Adrenal gland (tissue), 9 donors: ENCODE measurements at regions not wholly inside any gene's neighbourhood (a gene's known extent, or its start where the extent isn't known, plus 50 kb on each side); places are given as distances from the start of the nearest gene placed in this dataset.
"Not testable (repeated sequence)": the region's sequence is repeated elsewhere in the genome, so short reads cannot be mapped to it uniquely, and the experiment has no call there.

ENCODE experiments used
- DNase-seq, 7 donors: peaks; one replicate each; pipeline ENCODE4 v3.0.0-alpha.2; 2019 to 2020
- H3K27ac ChIP-seq, 5 donors: fragments of 200-600 bp; sonication (generic) in 4 of 5; 1 replicate in 3 of 5; 2 replicates in 2 of 5; pipeline versions ENCODE4 v1.5.1 to v1.8.0; 2016 to 2020; ENCODE audit warnings: mild to moderate bottlenecking in 1 of 5
- H3K27me3 ChIP-seq: fragments of 200-600 bp; 2 replicates; pipeline ENCODE4 v1.8.0; 2021
- H3K36me3 ChIP-seq, 2 donors: fragments of 200-600 bp; replicated peaks in 1 of 2; 1 replicate in 1 of 2; 2 replicates in 1 of 2; pipeline versions ENCODE4 v1.5.1 to v1.8.0; 2018 to 2022
- H3K4me1 ChIP-seq, 2 donors: fragments of 200-600 bp; replicated peaks in 1 of 2; 1 replicate in 1 of 2; 2 replicates in 1 of 2; pipeline versions ENCODE4 v1.5.1 to v1.8.0; 2018 to 2021
- H3K4me3 ChIP-seq, 4 donors: fragments of 200-600 bp; sonication (generic) in 3 of 4; one replicate each; pipeline ENCODE4 v1.5.1; 2016 to 2018
- H3K9me3 ChIP-seq, 3 donors: fragments of 200-600 bp; sonication (generic) in 1 of 3; replicated peaks in 1 of 3; 1 replicate in 2 of 3; 2 replicates in 1 of 3; pipeline versions ENCODE4 v1.5.1 to v1.8.0; 2016 to 2021
- POLR2A ChIP-seq, 2 donors: fragments of 450-650 bp; IDR thresholded peaks; one replicate each; pipeline ENCODE4 v1.6.1; 2017; ENCODE audit warnings: antibody characterized with exemption in 2 of 2, mild to moderate bottlenecking in 2 of 2, moderate library complexity in 1 of 2
- WGBS, 4 donors: extraction: QIAGEN DNeasy Blood & Tissue Kit in 2 of 4; methylation state at CpG; one replicate each; pipeline versions ENCODE4 v1.1.5 to v1.1.7; 2013 to 2017; 5-methylcytosine and 5-hydroxymethylcytosine counted together
- intact Hi-C, 2 donors: fragments of 100-400 bp; cut with DNase I; formaldehyde crosslinking; loops; one replicate each; pipeline versions ENCODE4 v1.14.1 to v1.15.0; 2022 to 2023
- TF ChIP-seq, protein P1 (sequence below), 6 experiments: fragments of 450-650 bp in 4 of 6; fragments of 200-600 bp in 2 of 6; sonication (generic) in 1 of 6; IDR thresholded peaks; 1 replicate in 5 of 6; 2 replicates in 1 of 6; pipeline versions ENCODE4 v1.5.1 to v1.8.0; 2016 to 2021; ENCODE audit warnings: antibody characterized with exemption in 6 of 6, mild to moderate bottlenecking in 2 of 6, moderate library complexity in 1 of 6
- donor health status: healthy with polysubstance abuse.
- donor health status: Bipolar disorder and iron deficiency.
- donor health status: DM: yes; HTN: yes; CAD: no.
- donor health status: DM: no; HTN: no; CAD: no.
- donor health status: DM: no; HTN: no; CAD: no.

DNA sequence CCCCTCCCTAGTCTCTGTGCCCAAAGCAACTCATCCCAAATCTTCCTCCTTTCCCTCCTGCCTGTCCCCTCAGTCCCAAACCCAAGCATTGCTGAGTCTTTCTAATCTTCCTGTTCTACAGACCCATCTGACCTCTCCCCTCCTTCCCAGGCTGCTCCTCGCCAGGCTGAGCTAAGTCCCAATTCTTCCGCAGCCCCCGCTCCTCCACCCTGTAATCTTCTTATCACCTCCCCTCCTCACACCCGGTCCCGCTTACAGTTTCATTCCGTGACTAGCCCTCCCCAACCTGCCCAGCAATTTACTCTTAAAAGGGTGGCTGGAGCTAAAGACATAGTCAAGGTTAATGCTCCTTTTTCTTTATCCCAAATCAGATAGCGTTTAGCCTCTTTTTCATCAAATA lies 86.8 kb upstream of the ALDH3B2 start:
- H3K9me3 ChIP-seq, intact Hi-C loops, H3K27ac ChIP-seq, H3K27me3 ChIP-seq, H3K36me3 ChIP-seq, H3K4me1 ChIP-seq, DNase-seq, H3K4me3 ChIP-seq: not testable (repeated sequence)
- 61 to 77% (median 69%) methylated on average over 7 of the region's 7 CpGs for WGBS, 4 donors

DNA sequence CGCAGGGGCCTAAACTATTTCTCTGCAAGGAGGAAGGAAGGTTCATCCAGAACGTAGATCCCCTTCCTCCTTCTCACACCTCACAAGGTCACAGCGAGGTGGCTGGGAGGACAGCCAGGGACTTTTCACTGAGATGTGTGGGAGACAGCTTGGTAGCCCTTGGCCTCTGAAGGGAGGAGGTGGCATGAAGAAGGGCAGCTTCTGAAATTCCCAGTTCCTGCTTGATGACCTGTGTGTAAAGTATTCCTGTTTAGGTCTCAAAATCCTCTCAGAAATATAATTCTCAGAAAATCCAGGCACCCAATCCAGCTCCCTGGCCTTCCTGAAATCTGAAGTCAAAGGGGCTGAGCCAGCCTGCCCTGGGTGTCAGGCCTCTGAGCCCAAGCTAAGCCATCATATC lies 84.9 kb upstream of the ALDH3B2 start:
- DNase-seq, H3K4me1 ChIP-seq, H3K4me3 ChIP-seq, H3K27ac ChIP-seq, H3K36me3 ChIP-seq, intact Hi-C loops, H3K27me3 ChIP-seq, H3K9me3 ChIP-seq: not testable (repeated sequence)
- WGBS, 4 donors = 43 to 52% (median 50%) methylated on average over 3 of the region's 3 CpGs; no CpG with 5 or more reads in 1 of the 4 donors

DNA sequence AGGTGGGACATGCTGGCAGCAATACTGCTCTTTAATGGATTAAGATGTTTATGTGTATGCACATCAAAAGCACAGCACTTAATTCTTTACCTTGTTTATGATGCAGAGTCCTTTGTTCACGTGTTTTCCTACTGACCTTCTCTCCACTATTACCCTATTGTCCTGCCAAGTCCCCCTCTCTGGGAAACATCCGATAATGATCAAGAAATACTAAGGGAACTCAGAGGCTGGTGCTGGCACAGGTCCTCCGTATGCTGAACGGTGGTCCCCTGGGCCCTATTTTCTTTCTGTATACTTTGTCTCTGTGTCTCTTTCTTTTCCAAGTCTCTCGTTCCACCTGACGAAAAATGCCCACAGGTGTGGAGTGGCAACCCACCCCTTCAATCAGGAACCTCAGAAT lies 84.0 kb upstream of the ALDH3B2 start:
- 74 to 80% (median 79%) methylated on average over 6 of the region's 6 CpGs for WGBS, 4 donors
- intact Hi-C loops, H3K27ac ChIP-seq: not testable (repeated sequence)

DNA sequence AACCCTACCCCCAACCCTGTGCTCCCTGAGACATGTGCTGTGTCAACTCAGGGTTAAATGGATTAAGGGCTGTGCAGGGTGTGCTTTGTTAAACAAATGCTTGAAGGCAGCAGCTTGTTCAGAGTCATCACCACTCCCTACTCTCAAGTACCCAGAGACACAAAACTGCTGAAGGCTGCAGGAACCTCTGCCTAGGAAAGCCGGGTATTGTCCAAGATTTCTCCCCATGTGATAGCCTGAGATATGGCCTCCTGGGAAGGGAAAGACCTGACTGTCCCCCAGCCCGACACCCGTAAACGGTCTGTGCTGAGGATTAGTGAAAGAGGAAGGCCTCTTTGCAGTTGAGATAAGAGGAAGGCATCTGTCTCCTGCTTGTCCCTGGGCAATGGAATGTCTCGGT lies 83.6 kb upstream of the ALDH3B2 start:
- 46 to 68% (median 66%) methylated on average over 5 of the region's 5 CpGs for WGBS, 4 donors
- H3K27me3 ChIP-seq, H3K4me1 ChIP-seq, intact Hi-C loops, H3K4me3 ChIP-seq, H3K36me3 ChIP-seq, DNase-seq, H3K27ac ChIP-seq, H3K9me3 ChIP-seq: not testable (repeated sequence)

More for the DNA sequence above, 84.0 kb upstream of the ALDH3B2 start:
- H3K27me3 ChIP-seq, H3K4me3 ChIP-seq, H3K9me3 ChIP-seq, DNase-seq, H3K36me3 ChIP-seq, H3K4me1 ChIP-seq: not testable (repeated sequence)

DNA sequence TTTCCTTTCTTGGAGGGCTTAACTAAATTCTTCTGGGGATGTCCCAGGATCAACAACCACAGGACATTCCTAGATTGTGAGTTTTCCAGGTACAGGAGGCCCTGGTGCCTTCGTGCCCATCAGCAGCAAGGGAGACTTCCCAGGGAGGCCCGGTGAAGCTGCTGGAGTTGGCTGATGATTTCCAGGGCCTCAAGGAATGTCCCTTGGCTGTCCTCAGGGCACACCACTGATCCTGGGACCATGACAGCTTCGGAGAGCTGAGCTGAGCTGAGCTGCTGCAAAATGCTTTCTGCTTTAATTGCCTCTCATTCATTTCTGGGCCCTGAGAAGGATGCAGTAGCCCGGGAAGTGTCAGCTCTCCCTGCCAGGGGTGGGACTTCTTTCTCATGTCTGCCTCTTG lies 79.4 kb upstream of the ALDH3B2 start:
- H3K36me3 ChIP-seq, DNase-seq, H3K27me3 ChIP-seq, H3K4me3 ChIP-seq, H3K27ac ChIP-seq, H3K9me3 ChIP-seq, intact Hi-C loops, H3K4me1 ChIP-seq: not testable (repeated sequence)
- 65 to 69% (median 66%) methylated on average over 3 to 4 of the region's 4 CpGs for WGBS, 4 donors

DNA sequence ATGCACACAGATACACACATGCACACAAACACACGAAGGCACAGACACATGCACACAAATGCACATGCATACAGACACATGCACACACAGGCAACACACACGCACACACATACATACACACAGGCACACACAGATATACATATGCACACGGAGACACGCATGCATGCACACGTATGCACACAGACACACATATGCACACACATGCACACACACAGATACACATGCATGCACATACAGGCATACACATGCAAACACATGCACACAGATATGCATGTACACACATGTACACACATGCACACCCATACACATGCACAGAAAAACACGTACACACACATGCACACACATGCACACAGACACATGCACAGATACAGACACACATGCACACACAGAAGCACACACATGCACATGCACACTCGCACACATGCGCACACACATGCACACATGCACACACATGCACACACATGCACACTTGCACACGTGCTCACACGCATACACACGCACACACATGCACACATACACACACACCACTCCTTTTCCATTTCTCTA lies 70.8 kb upstream of the ALDH3B2 start:
- DNase-seq = no peak
- Histone ChIP-seq H3K27me3 (no peaks in the 10 kb centered on the region), H3K36me3 (no peaks in the 10 kb centered on the region), H3K4me3 (no peak overlapping the region), H3K27ac (no peak overlapping the region), H3K9me3 (no peaks in the 10 kb centered on the region), H3K4me1 (no peaks in the 10 kb centered on the region)
- intact Hi-C loops = no loop called here
- no peak for TF ChIP-seq POLR2A (IDR thresholded peaks at IDR 0.05)
- TF ChIP-seq, protein P1, sequence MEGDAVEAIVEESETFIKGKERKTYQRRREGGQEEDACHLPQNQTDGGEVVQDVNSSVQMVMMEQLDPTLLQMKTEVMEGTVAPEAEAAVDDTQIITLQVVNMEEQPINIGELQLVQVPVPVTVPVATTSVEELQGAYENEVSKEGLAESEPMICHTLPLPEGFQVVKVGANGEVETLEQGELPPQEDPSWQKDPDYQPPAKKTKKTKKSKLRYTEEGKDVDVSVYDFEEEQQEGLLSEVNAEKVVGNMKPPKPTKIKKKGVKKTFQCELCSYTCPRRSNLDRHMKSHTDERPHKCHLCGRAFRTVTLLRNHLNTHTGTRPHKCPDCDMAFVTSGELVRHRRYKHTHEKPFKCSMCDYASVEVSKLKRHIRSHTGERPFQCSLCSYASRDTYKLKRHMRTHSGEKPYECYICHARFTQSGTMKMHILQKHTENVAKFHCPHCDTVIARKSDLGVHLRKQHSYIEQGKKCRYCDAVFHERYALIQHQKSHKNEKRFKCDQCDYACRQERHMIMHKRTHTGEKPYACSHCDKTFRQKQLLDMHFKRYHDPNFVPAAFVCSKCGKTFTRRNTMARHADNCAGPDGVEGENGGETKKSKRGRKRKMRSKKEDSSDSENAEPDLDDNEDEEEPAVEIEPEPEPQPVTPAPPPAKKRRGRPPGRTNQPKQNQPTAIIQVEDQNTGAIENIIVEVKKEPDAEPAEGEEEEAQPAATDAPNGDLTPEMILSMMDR (IDR thresholded peaks at IDR 0.05) = no peak
- 65 to 91% (median 78%) methylated on average over 11 of the region's 11 CpGs for WGBS, 4 donors

DNA sequence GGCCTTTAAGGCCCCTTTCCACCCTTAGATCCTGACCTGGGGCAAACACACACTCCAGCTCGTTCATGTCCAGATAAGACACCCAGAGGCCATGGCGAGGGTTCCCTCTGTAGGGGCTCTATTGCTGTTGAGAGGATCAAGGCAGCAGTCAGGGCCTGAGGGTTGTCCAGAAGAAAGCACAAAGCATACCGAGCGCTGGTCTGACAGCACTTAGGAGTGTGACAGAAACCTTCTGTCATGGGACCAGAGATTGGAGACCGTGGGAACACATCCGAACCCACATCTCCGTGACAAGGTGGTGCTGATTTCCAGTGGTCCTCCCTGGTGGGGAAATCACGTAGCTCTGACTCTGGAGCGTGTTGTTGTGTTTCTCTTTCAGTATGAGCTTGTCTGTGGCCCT lies 69.8 kb upstream of the ALDH3B2 start:
- DNase-seq, H3K36me3 ChIP-seq, H3K27me3 ChIP-seq, intact Hi-C loops, H3K4me3 ChIP-seq, H3K27ac ChIP-seq, H3K9me3 ChIP-seq, H3K4me1 ChIP-seq: not testable (repeated sequence)
- 73 to 93% (median 80%) methylated on average over 3 to 9 of the region's 9 CpGs for WGBS, 4 donors

DNA sequence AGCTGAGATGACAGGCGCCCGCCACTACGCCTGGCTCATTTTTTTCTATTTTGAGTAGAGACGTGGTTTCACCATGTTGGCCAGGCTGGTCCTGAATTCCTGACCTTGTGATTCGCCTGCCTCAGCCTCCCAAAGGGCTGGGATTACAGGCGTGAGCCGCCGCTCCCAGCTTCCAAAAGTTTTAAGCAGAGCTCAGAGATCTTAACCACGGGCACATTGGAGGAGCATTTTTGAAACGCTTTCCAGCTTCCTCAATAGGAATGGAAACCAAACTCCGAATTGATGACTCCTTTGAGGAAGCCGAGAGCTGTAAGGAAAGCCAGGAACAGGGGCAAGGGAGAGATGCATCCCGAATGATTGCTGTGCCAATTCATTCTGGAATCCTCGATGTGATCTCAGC lies 63.8 kb upstream of the ALDH3B2 start:
- H3K4me3 ChIP-seq, H3K9me3 ChIP-seq, DNase-seq, H3K4me1 ChIP-seq, H3K36me3 ChIP-seq, H3K27ac ChIP-seq, H3K27me3 ChIP-seq, intact Hi-C loops: not testable (repeated sequence)
- 74 to 88% (median 84%) methylated on average over 10 to 13 of the region's 14 CpGs for WGBS, 4 donors

DNA sequence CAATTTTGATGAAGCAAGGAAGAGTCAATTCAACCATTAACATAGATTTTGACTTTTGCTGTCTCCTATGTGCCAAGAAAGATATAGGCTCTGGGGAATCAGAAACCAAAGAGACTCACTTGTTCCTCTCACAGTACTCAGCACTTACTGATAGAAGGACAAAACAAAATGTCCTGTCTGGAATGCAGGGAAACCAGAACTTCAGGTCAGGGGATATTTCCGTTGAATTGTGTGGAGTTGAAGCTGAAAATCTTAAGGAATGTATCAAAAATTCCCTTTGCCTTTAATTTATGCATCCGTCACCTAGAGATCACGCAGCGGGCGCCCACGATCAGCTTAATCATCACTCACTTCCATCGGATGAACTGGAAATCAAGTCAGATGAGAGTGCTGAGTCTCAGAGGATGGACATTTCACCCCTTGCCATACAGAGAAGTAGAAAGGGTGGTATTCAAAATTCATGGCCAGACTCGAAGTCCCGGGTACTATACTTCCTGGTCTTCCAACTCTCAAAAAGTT lies 63.2 kb upstream of the ALDH3B2 start:
- H3K4me3 ChIP-seq, H3K9me3 ChIP-seq, H3K36me3 ChIP-seq, H3K4me1 ChIP-seq, H3K27me3 ChIP-seq, DNase-seq, intact Hi-C loops, H3K27ac ChIP-seq: not testable (repeated sequence)
- 85 to 91% (median 86%) methylated on average over 9 of the region's 9 CpGs for WGBS, 4 donors
